Retinal pigment epithelial cell (primary cell): ENCODE measurements at regions not wholly inside any gene's neighbourhood (a gene's known extent, or its start where the extent isn't known, plus 50 kb on each side); places are given as distances from the start of the nearest gene placed in this dataset.

Experiments used
- DNase-seq: peaks from one replicate; pipeline ENCODE4 v3.0.0-alpha.2; 2010; ENCODE audit warnings: low read depth
- H3K4me3 ChIP-seq: 2 replicates; pipeline ENCODE4 v1.5.1; 2011; ENCODE audit warnings: mild to moderate bottlenecking, low read length, control low read depth, moderate library complexity
- TF ChIP-seq, protein P1 (sequence below): conservative IDR thresholded peaks from 2 replicates; pipeline ENCODE4 v1.5.1; 2011; ENCODE audit warnings: low read depth, low read length, control low read depth, inconsistent platforms

DNA sequence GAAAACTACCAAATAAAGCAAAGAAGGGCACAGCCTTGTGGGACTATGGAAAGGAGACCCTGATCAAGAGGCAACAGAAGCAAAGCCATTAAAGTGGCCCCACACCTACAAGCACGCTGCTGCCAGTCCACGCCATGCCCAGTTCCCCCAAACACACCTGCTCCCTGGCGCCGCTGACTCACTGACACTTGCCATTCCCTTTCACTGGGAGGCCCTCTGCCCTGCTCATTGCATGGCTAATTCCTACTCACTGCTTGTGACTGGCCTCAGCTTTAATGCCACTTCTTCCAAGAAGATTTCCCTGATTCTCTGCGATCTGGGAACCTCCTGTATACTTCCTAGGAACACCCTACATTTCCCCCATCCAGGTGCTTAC is 71.2 kb upstream of the TAF1L start:
- DNase-seq: no peak
- TF ChIP-seq, protein P1, sequence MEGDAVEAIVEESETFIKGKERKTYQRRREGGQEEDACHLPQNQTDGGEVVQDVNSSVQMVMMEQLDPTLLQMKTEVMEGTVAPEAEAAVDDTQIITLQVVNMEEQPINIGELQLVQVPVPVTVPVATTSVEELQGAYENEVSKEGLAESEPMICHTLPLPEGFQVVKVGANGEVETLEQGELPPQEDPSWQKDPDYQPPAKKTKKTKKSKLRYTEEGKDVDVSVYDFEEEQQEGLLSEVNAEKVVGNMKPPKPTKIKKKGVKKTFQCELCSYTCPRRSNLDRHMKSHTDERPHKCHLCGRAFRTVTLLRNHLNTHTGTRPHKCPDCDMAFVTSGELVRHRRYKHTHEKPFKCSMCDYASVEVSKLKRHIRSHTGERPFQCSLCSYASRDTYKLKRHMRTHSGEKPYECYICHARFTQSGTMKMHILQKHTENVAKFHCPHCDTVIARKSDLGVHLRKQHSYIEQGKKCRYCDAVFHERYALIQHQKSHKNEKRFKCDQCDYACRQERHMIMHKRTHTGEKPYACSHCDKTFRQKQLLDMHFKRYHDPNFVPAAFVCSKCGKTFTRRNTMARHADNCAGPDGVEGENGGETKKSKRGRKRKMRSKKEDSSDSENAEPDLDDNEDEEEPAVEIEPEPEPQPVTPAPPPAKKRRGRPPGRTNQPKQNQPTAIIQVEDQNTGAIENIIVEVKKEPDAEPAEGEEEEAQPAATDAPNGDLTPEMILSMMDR: no peak
- H3K4me3 ChIP-seq: no peak overlapping the region

DNA sequence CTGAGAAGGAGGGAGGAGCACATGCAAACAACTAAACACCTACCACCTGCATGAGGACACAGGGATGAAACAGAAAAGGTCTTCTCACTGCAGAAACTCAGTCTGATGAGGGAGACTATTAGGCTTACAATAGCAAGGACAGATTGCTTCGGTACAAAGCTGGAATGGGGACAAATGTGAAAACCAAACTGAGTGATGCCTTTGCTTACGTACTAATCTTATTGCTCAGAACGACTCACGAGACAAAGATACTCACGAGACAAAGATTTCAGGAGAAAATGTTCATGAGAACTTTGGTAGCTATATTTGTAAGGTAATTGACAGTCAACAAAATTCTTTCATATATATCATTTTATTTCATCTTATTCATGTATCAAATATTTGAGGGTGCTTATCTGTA is 71.9 kb upstream of the TAF1L start:
- DNase-seq: no peak
- no peak overlapping the region for H3K4me3 ChIP-seq
- TF ChIP-seq, protein P1: no peak

DNA sequence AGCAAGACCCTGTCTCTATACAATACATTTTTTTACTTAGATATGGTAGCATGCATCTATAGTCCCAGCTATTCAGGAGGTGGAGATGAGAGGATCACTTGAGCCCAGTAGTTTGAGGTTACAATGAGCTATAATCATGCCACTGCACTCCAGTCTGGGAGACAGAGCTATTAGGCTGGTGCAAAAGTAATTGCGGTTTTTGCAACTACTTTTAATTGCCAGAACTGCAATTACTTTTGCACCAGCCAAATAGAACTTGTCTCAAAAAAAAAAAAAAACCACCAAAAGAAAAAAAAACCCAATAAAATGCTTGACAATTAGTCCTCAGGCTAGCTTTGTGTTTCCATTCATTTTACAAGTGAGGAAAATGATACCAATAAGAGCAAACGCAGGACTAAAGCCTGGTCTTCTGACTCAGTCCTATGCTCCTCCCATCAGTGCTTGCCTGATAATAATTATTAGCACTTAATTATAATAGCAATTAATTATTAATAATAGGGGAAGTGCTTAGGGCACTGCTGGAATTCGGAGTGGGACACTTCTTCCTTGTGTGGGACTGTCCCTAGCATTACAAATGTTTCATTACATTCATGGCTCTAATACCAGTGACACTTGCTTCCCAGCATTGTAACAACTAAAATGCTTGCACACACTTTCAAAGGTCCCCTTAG is 73.1 kb upstream of the TAF1L start:
- H3K4me3 ChIP-seq: no peak overlapping the region
- TF ChIP-seq, protein P1: no peak
- no peak for DNase-seq

DNA sequence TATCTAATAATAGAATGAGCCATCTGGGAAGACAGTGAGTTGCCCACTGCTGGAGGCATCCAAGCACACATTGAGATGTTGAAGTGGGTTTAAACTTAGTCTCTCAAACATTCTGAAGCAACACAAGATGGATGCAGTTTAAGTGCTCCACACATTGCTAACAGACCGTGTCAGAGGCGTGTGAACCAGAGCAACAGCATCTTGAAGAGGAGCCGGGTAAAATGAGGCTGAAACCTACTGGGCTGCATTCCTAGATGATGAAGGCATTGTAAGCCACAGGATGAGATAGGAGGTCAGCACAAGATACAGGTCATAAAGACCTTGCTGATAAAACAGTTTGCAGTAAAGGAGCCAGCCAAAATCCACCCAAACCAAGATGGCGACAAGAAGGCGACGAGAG is 73.5 kb upstream of the TMEM215 start:
- H3K4me3 ChIP-seq: no peak overlapping the region
- no peak for DNase-seq
- TF ChIP-seq, protein P1: no peak

DNA sequence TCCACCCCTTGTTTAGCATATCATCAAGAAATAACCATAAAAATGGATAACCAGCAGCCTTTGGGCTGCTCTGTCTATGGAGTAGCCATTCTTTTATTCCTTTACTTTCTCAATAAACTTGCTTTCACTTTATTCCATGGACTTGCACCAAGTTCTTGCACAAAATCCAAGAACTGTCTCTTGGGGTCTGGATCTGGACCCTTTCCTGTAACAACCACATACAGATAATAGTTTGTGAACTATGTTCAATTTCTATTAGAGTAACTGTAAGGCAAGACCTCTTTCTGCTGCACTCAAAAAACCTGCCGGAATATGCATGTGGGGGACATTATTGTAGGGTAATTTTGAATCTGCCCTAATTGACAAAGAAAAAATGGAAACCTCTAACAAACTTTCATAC is 66.9 kb upstream of the TMEM215 start:
- no peak overlapping the region for H3K4me3 ChIP-seq
- no peak for DNase-seq
- TF ChIP-seq, protein P1: no peak

GRCh38 chr9:32716955-32717543 is 66.3 kb upstream of the TMEM215 start:
- DNase-seq: no peak
- H3K4me3 ChIP-seq: no peak overlapping the region
- TF ChIP-seq, protein P1: no peak

GRCh38 chr9:32722704-32723103 is 60.6 kb upstream of the TMEM215 start:
- DNase-seq: no peak
- TF ChIP-seq, protein P1: no peak
- H3K4me3 ChIP-seq: no peak overlapping the region
